IPS-20b (cell line): ENCODE measurements at regions not wholly inside any gene's neighbourhood (a gene's known extent, or its start where the extent isn't known, plus 50 kb on each side); places are given as distances from the start of the nearest gene placed in this dataset.

ENCODE experiments used
- H3K27ac ChIP-seq: one replicate; pipeline ENCODE4 v1.5.1; 2013; ENCODE audit warnings: low read length
- H3K27me3 ChIP-seq: 2 replicates; pipeline ENCODE4 v1.6.1; 2013; ENCODE audit warnings: mild to moderate bottlenecking, low read length, inconsistent platforms; ENCODE audit not compliant: insufficient read depth
- H3K36me3 ChIP-seq: 2 replicates; pipeline ENCODE4 v1.6.1; 2013; ENCODE audit warnings: low read depth, mild to moderate bottlenecking, inconsistent platforms, low read length, moderate library complexity; ENCODE audit not compliant: insufficient read depth
- H3K4me1 ChIP-seq: 2 replicates; pipeline ENCODE4 v1.6.1; 2013; ENCODE audit warnings: mild to moderate bottlenecking, control low read depth, inconsistent platforms, low read length, moderate library complexity; ENCODE audit not compliant: insufficient read depth
- H3K4me3 ChIP-seq: 2 replicates; pipeline ENCODE4 v1.5.1; 2013; ENCODE audit warnings: mild to moderate bottlenecking, low read length, inconsistent platforms
- H3K9ac ChIP-seq: 2 replicates; pipeline ENCODE4 v1.6.1; 2013; ENCODE audit warnings: low read depth, mild to moderate bottlenecking, inconsistent platforms, low read length, moderate library complexity
- H3K9me3 ChIP-seq: 2 replicates; pipeline ENCODE4 v1.6.1; 2013; ENCODE audit warnings: mild to moderate bottlenecking, low read depth, low read length, inconsistent platforms; ENCODE audit not compliant: insufficient read depth

GRCh38 chr6:164211254-164211653 is 796.7 kb downstream of the QKI start:
- Histone ChIP-seq H3K9me3 (peaks cover 15% of the 10 kb centered on the region), H3K36me3 (no peaks in the 10 kb centered on the region), H3K4me3 (no peak overlapping the region)

GRCh38 chr6:164210783-164211182 is 796.3 kb downstream of the QKI start:
- H3K4me3 ChIP-seq: no peak overlapping the region
- H3K4me1 ChIP-seq: no peaks in the 10 kb centered on the region
- no peak overlapping the region for H3K9ac ChIP-seq
- peaks cover 15% of the 10 kb centered on the region for H3K9me3 ChIP-seq
- no peaks in the 10 kb centered on the region for H3K36me3 ChIP-seq
- no peaks in the 10 kb centered on the region for H3K27me3 ChIP-seq
- no peak overlapping the region for H3K27ac ChIP-seq

More at GRCh38 chr6:164211254-164211653, 796.7 kb downstream of the QKI start:
- no peak overlapping the region for H3K27ac ChIP-seq
- no peak overlapping the region for H3K9ac ChIP-seq
- no peaks in the 10 kb centered on the region for H3K27me3 ChIP-seq
- no peaks in the 10 kb centered on the region for H3K4me1 ChIP-seq

- Histone ChIP-seq H3K4me3 (no peak overlapping the region), H3K9ac (no peak overlapping the region), H3K4me1 (no peaks in the 10 kb centered on the region), H3K27ac (no peak overlapping the region), H3K27me3 (no peaks in the 10 kb centered on the region), H3K36me3 (no peaks in the 10 kb centered on the region), H3K9me3 (peaks cover 18% of the 10 kb centered on the region)
These were observed 795.8 kb downstream of the QKI start for GRCh38 chr6:164210323-164210722.

GRCh38 chr6:164208371-164208770 is 793.9 kb downstream of the QKI start:
- Histone ChIP-seq H3K9ac (no peak overlapping the region), H3K4me3 (no peak overlapping the region), H3K27ac (no peak overlapping the region), H3K4me1 (no peaks in the 10 kb centered on the region), H3K27me3 (no peaks in the 10 kb centered on the region), H3K9me3 (peaks cover 16% of the 10 kb centered on the region), H3K36me3 (no peaks in the 10 kb centered on the region)

GRCh38 chr6:164206807-164207423 is 792.4 kb downstream of the QKI start:
- no peaks in the 10 kb centered on the region for H3K27me3 ChIP-seq

GRCh38 chr6:164200071-164200470 is 785.6 kb downstream of the QKI start:
- Histone ChIP-seq H3K9me3 (peaks cover 1% of the 10 kb centered on the region; the same call in 1 of the 2 replicates), H3K36me3 (no peaks in the 10 kb centered on the region), H3K9ac (no peak overlapping the region), H3K27ac (no peak overlapping the region), H3K4me3 (no peak overlapping the region), H3K27me3 (no peaks in the 10 kb centered on the region), H3K4me1 (no peaks in the 10 kb centered on the region)

More at GRCh38 chr6:164206807-164207423, 792.4 kb downstream of the QKI start:
- H3K4me1 ChIP-seq: no peaks in the 10 kb centered on the region
- H3K27ac ChIP-seq: no peak overlapping the region
- no peak overlapping the region for H3K9ac ChIP-seq
- no peak overlapping the region for H3K4me3 ChIP-seq
- H3K36me3 ChIP-seq: no peaks in the 10 kb centered on the region
- peaks cover 6% of the 10 kb centered on the region; the same call in 1 of the 2 replicates for H3K9me3 ChIP-seq

- H3K27ac ChIP-seq: no peak overlapping the region
- no peak overlapping the region for H3K4me3 ChIP-seq
- no peak overlapping the region for H3K9ac ChIP-seq
- H3K27me3 ChIP-seq: no peaks in the 10 kb centered on the region
- peaks cover 8% of the 10 kb centered on the region; the same call in 1 of the 2 replicates for H3K4me1 ChIP-seq
- H3K9me3 ChIP-seq: no peaks in the 10 kb centered on the region
- H3K36me3 ChIP-seq: no peaks in the 10 kb centered on the region
These were observed 781.4 kb downstream of the QKI start for GRCh38 chr6:164195942-164196281.

- no peak overlapping the region for H3K27ac ChIP-seq
- H3K4me1 ChIP-seq: peaks cover 8% of the 10 kb centered on the region; the same call in 1 of the 2 replicates
- H3K27me3 ChIP-seq: no peaks in the 10 kb centered on the region
- no peak overlapping the region for H3K9ac ChIP-seq
- H3K9me3 ChIP-seq: no peaks in the 10 kb centered on the region
- H3K4me3 ChIP-seq: no peak overlapping the region
- no peaks in the 10 kb centered on the region for H3K36me3 ChIP-seq
These were observed 780.9 kb downstream of the QKI start for GRCh38 chr6:164195278-164195941.

- Histone ChIP-seq H3K27me3 (no peaks in the 10 kb centered on the region), H3K27ac (no peak overlapping the region), H3K36me3 (no peaks in the 10 kb centered on the region), H3K9ac (no peak overlapping the region), H3K4me3 (no peak overlapping the region), H3K4me1 (peaks cover 5% of the 10 kb centered on the region; the same call in 1 of the 2 replicates), H3K9me3 (no peaks in the 10 kb centered on the region)
These were observed 774.3 kb downstream of the QKI start for GRCh38 chr6:164188861-164189260.

- H3K27ac ChIP-seq: no peak overlapping the region
- no peaks in the 10 kb centered on the region for H3K27me3 ChIP-seq
- H3K4me3 ChIP-seq: no peak overlapping the region
- no peaks in the 10 kb centered on the region for H3K9me3 ChIP-seq
- H3K4me1 ChIP-seq: no peaks in the 10 kb centered on the region
- H3K36me3 ChIP-seq: no peaks in the 10 kb centered on the region
- H3K9ac ChIP-seq: no peak overlapping the region
These were observed 771.0 kb downstream of the QKI start for GRCh38 chr6:164185471-164185871.

- H3K9ac ChIP-seq: no peak overlapping the region
- H3K9me3 ChIP-seq: no peaks in the 10 kb centered on the region
- no peaks in the 10 kb centered on the region for H3K36me3 ChIP-seq
- no peak overlapping the region for H3K27ac ChIP-seq
- H3K27me3 ChIP-seq: no peaks in the 10 kb centered on the region
- no peaks in the 10 kb centered on the region for H3K4me1 ChIP-seq
- H3K4me3 ChIP-seq: no peak overlapping the region
These were observed 769.9 kb downstream of the QKI start for GRCh38 chr6:164184410-164184809.

GRCh38 chr6:164183556-164184123 is 769.1 kb downstream of the QKI start:
- Histone ChIP-seq H3K27ac (no peak overlapping the region), H3K36me3 (no peaks in the 10 kb centered on the region), H3K9me3 (no peaks in the 10 kb centered on the region), H3K4me3 (no peak overlapping the region), H3K4me1 (no peaks in the 10 kb centered on the region), H3K9ac (no peak overlapping the region), H3K27me3 (no peaks in the 10 kb centered on the region)
